Liver (tissue), 3 donors: ENCODE measurements at regions not wholly inside any gene's neighbourhood (a gene's known extent, or its start where the extent isn't known, plus 50 kb on each side); places are given as distances from the start of the nearest gene placed in this dataset.

Experiments used
- FOXA1 ChIP-seq: IDR thresholded peaks from 2 replicates; pipeline ENCODE4 v1.6.1; 2016; ENCODE audit warnings: antibody characterized with exemption
- RAD21 ChIP-seq, 2 donors: IDR thresholded peaks; 2 replicates each; pipeline ENCODE4 v1.6.1; 2016; ENCODE audit warnings: antibody characterized with exemption in 2 of 2, mild to moderate bottlenecking in 2 of 2
- SP1 ChIP-seq: IDR thresholded peaks from 2 replicates; pipeline ENCODE4 v1.6.1; 2018; ENCODE audit warnings: antibody characterized with exemption, mild to moderate bottlenecking
- TF ChIP-seq, protein P1 (sequence below): fragments of 150-350 bp; IDR thresholded peaks from 2 replicates; pipeline ENCODE4 v1.5.1; 2017; ENCODE audit warnings: improper control_type of control experiment, low read depth, low read length; ENCODE audit not compliant: missing input control
- TF ChIP-seq, protein P2 (sequence below): IDR thresholded peaks from 2 replicates; pipeline ENCODE4 v1.6.1; 2016; ENCODE audit warnings: antibody characterized with exemption
- donor health status: healthy.
- donor health status: healthy.

DNA sequence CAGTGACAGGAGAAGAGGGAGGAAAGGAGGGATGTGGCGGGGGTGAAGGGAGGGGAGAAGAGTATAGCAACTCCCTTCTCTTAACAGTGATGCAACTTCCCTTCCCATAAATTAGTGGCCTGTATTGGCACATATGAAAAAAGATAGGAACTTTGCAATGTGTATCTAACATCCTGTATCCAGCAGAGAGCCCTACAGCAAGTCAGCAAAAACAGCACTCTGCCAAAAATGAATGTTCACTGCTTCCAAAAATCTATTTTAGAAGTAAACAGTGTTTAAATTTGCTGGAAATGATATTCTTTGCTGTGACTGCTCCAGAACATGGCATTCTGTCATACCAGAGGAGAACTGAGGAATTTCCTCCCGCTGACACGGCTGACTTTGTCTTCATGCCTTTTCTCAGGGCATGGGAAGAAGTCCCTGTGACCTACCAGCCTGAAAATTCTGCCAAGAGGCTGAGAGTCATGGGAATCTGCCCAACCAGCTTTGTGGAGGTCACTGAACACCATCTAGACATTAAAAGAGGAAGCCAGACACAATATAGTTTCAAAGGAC, 343.4 kb upstream of the RASGEF1B start:
- TF ChIP-seq, protein P1, sequence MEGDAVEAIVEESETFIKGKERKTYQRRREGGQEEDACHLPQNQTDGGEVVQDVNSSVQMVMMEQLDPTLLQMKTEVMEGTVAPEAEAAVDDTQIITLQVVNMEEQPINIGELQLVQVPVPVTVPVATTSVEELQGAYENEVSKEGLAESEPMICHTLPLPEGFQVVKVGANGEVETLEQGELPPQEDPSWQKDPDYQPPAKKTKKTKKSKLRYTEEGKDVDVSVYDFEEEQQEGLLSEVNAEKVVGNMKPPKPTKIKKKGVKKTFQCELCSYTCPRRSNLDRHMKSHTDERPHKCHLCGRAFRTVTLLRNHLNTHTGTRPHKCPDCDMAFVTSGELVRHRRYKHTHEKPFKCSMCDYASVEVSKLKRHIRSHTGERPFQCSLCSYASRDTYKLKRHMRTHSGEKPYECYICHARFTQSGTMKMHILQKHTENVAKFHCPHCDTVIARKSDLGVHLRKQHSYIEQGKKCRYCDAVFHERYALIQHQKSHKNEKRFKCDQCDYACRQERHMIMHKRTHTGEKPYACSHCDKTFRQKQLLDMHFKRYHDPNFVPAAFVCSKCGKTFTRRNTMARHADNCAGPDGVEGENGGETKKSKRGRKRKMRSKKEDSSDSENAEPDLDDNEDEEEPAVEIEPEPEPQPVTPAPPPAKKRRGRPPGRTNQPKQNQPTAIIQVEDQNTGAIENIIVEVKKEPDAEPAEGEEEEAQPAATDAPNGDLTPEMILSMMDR: no peak
- TF ChIP-seq, protein P2, sequence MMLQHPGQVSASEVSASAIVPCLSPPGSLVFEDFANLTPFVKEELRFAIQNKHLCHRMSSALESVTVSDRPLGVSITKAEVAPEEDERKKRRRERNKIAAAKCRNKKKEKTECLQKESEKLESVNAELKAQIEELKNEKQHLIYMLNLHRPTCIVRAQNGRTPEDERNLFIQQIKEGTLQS: no peak
- TF ChIP-seq FOXA1 (no peak), RAD21 (IDR thresholded peaks at IDR 0.05) (peak; percentile 24 to 51), SP1 (peak; percentile 44)
